Lower lobe of right lung (tissue), 2 donors: ENCODE measurements at regions not wholly inside any gene's neighbourhood (a gene's known extent, or its start where the extent isn't known, plus 50 kb on each side); places are given as distances from the start of the nearest gene placed in this dataset.

Source experiments
- ATAC-seq, 2 donors: fragments of 200-7000 bp; cut with Tn5 transposase; one replicate each; pipeline ENCODE4 v1.9.1; 2020 to 2022; ENCODE audit warnings: mild to moderate bottlenecking in 2 of 2, moderate library complexity in 2 of 2
- DNase-seq: peaks from one replicate; pipeline ENCODE4 v3.0.0-alpha.2; 2020
- H3K27ac ChIP-seq: fragments of 200-600 bp; one replicate; pipeline ENCODE4 v1.8.0; 2022
- H3K27me3 ChIP-seq: fragments of 200-600 bp; one replicate; pipeline ENCODE4 v1.8.0; 2022; ENCODE audit warnings: low read depth
- H3K36me3 ChIP-seq: fragments of 200-600 bp; one replicate; pipeline ENCODE4 v1.8.0; 2022; ENCODE audit warnings: mild to moderate bottlenecking
- H3K4me1 ChIP-seq: fragments of 200-600 bp; one replicate; pipeline ENCODE4 v1.8.0; 2022
- H3K4me3 ChIP-seq: fragments of 200-600 bp; one replicate; pipeline ENCODE4 v1.8.0; 2022; ENCODE audit warnings: mild to moderate bottlenecking
- H3K9me3 ChIP-seq: fragments of 200-600 bp; one replicate; pipeline ENCODE4 v1.8.0; 2022
- CTCF ChIP-seq: fragments of 200-600 bp; IDR thresholded peaks from one replicate; pipeline ENCODE4 v1.8.0; 2022; ENCODE audit warnings: antibody characterized with exemption, mild to moderate bottlenecking
- intact Hi-C: fragments of 100-400 bp; cut with DNase I; formaldehyde crosslinking; loops from one replicate; pipeline ENCODE4 v1.11.0; 2022
- donor health status: DM: no; HTN: yes; CAD: no; lungs with severe emphysema.

GRCh38 chr5:127236254-127236653 is 54.3 kb upstream of the MEGF10 start:
- DNase-seq (no peak), ATAC-seq (no peak)
- H3K36me3 ChIP-seq = no peaks in the 10 kb centered on the region
- no peaks in the 10 kb centered on the region for H3K9me3 ChIP-seq
- H3K4me3 ChIP-seq = no peak overlapping the region
- H3K27ac ChIP-seq = no peak overlapping the region
- no peaks in the 10 kb centered on the region for H3K27me3 ChIP-seq
- TF ChIP-seq CTCF = no peak
- H3K4me1 ChIP-seq = no peaks in the 10 kb centered on the region
- intact Hi-C loops = no loop called here
